ENCODE measurements at regions not wholly inside any gene's neighbourhood (a gene's known extent, or its start where the extent isn't known, plus 50 kb on each side); places are given as distances from the start of the nearest gene placed in this dataset.
"Not testable (repeated sequence)": the region's sequence is repeated elsewhere in the genome, so short reads cannot be mapped to it uniquely, and the experiment has no call there.

- peaks cover 6% of the 10 kb centered on the region for H3K27me3 ChIP-seq (ENCODE audit: insufficient read depth, low read depth, severe bottlenecking)
- H3K9me3 ChIP-seq (ENCODE audit: severe bottlenecking) = no peaks in the 10 kb centered on the region
These were observed 57.8 kb upstream of the ANKRD30A start for GRCh38 chr10:37067576-37067975.

DNA sequence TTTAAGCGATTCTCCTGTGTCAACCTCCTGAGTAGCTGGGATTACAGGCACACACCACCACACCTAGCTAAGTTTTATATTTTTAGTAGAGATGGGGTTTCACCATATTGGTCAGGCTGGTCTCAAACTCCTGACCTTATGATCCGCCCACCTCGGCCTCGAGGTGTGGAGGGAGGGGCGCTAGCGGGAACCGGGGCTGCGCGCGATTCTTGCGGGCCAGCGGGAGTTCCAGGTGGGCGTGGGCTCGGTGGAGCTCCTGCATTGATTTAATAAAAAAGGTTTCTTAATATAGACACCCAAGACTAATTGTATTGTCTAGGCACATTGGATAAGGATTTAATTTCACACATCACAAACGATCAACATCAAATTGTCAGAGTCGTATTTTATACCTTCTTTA, 63.1 kb upstream of the ANKRD30A start:
- H3K36me3 ChIP-seq; H3K9me3 ChIP-seq (ENCODE audit: severe bottlenecking); H3K27ac ChIP-seq; DNase-seq; H3K4me3 ChIP-seq (ENCODE audit: low read depth, low read length); H3K27me3 ChIP-seq (ENCODE audit: insufficient read depth, low read depth, severe bottlenecking): not testable (repeated sequence)

More at GRCh38 chr10:37067576-37067975, 57.8 kb upstream of the ANKRD30A start:
- Histone ChIP-seq H3K27ac (no peak overlapping the region), H3K36me3 (no peaks in the 10 kb centered on the region), H3K4me3 (ENCODE audit: low read depth, low read length) (no peak overlapping the region)
- no peak for DNase-seq
- TF ChIP-seq, protein P1, sequence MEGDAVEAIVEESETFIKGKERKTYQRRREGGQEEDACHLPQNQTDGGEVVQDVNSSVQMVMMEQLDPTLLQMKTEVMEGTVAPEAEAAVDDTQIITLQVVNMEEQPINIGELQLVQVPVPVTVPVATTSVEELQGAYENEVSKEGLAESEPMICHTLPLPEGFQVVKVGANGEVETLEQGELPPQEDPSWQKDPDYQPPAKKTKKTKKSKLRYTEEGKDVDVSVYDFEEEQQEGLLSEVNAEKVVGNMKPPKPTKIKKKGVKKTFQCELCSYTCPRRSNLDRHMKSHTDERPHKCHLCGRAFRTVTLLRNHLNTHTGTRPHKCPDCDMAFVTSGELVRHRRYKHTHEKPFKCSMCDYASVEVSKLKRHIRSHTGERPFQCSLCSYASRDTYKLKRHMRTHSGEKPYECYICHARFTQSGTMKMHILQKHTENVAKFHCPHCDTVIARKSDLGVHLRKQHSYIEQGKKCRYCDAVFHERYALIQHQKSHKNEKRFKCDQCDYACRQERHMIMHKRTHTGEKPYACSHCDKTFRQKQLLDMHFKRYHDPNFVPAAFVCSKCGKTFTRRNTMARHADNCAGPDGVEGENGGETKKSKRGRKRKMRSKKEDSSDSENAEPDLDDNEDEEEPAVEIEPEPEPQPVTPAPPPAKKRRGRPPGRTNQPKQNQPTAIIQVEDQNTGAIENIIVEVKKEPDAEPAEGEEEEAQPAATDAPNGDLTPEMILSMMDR (IDR thresholded peaks at IDR 0.05; ENCODE audit: low read depth, low read length) = no peak

- TF ChIP-seq, protein P1 (IDR thresholded peaks at IDR 0.05; ENCODE audit: low read depth, low read length) = no peak
- Histone ChIP-seq H3K9me3 (ENCODE audit: severe bottlenecking) (no peaks in the 10 kb centered on the region), H3K36me3 (no peaks in the 10 kb centered on the region), H3K27ac (no peak overlapping the region), H3K27me3 (ENCODE audit: insufficient read depth, low read depth, severe bottlenecking) (peaks cover 9% of the 10 kb centered on the region), H3K4me3 (ENCODE audit: low read depth, low read length) (no peak overlapping the region)
- DNase-seq = no peak
These were observed 68.1 kb upstream of the ANKRD30A start for GRCh38 chr10:37057261-37057660.

- Histone ChIP-seq H3K36me3 (no peaks in the 10 kb centered on the region), H3K9me3 (ENCODE audit: severe bottlenecking) (peaks cover 7% of the 10 kb centered on the region), H3K4me3 (ENCODE audit: low read depth, low read length) (no peak overlapping the region), H3K27ac (no peak overlapping the region), H3K27me3 (ENCODE audit: insufficient read depth, low read depth, severe bottlenecking) (peaks cover 11% of the 10 kb centered on the region)
- TF ChIP-seq, protein P1 (IDR thresholded peaks at IDR 0.05; ENCODE audit: low read depth, low read length) = no peak
- DNase-seq = no peak
These were observed 71.9 kb upstream of the ANKRD30A start for GRCh38 chr10:37053476-37053875.

DNA sequence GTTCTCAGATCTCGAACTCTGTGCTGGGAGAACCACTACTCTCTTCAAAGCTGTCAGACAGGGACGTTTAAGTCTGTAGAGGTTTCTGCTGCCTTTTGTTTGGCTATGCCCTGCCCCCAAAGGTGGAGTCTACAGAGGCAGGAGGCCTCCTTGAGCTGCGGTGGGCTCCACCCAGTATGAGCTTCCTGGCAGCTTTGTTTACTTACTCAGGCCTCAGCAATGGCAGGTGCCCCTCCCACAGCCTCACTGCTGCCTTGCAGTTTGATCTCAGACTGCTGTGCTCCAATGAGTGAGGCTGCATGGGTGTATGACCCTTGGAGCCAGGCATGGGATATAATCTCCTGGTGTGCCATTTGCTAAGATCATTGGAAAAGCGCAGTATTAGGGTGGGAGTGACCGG, 75.4 kb upstream of the ANKRD30A start:
- not testable (repeated sequence) for H3K27me3 ChIP-seq (ENCODE audit: insufficient read depth, low read depth, severe bottlenecking); DNase-seq; H3K9me3 ChIP-seq (ENCODE audit: severe bottlenecking); H3K27ac ChIP-seq; H3K36me3 ChIP-seq; H3K4me3 ChIP-seq (ENCODE audit: low read depth, low read length)

GRCh38 chr10:37044319-37044718, 81.1 kb upstream of the ANKRD30A start:
- DNase-seq; H3K36me3 ChIP-seq; H3K27me3 ChIP-seq (ENCODE audit: insufficient read depth, low read depth, severe bottlenecking); H3K27ac ChIP-seq; H3K4me3 ChIP-seq (ENCODE audit: low read depth, low read length); H3K9me3 ChIP-seq (ENCODE audit: severe bottlenecking): not testable (repeated sequence)

DNA sequence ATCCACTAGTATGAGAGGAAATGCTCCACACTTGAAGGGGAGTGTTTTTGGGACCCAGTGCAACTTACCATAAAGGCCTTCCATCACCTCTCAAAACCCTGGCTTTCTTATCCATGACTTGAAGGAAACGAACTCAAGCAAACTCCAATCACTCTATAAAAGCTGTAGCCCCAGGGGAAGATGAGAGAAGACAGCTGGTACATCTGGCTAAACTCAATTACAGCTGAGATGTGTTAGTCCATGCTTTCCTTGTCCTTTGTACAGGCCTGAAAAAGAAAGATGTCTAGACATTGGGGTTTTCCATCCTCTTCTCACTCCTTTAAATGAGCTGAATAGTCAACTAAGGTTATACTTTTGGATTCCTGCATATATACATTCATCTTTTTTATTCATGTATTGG, 89.5 kb upstream of the ANKRD30A start:
- no peaks in the 10 kb centered on the region for H3K27me3 ChIP-seq (ENCODE audit: insufficient read depth, low read depth, severe bottlenecking)
- DNase-seq = no peak
- TF ChIP-seq, protein P1 (IDR thresholded peaks at IDR 0.05; ENCODE audit: low read depth, low read length) = no peak
- H3K27ac ChIP-seq = no peak overlapping the region
- H3K9me3 ChIP-seq (ENCODE audit: severe bottlenecking) = no peaks in the 10 kb centered on the region
- H3K36me3 ChIP-seq = no peaks in the 10 kb centered on the region
- H3K4me3 ChIP-seq (ENCODE audit: low read depth, low read length) = no peak overlapping the region
